GM12878 (cell line): ENCODE measurements at regions not wholly inside any gene's neighbourhood (a gene's known extent, or its start where the extent isn't known, plus 50 kb on each side); places are given as distances from the start of the nearest gene placed in this dataset.

Source experiments
- ATAC-seq: fragments of 200-7000 bp; cut with Tn5 transposase; 3 replicates; pipeline ENCODE4 v1.9.1; 2020; ENCODE audit warnings: mild to moderate bottlenecking, moderate library complexity
- BruUV-seq: library from RNA; stranded (reverse); fragments of 400-500 nt; replicated peaks from 2 replicates; lab custom pipeline; 2021; lab: Mats Ljungman, UMichigan
- CTCF ChIA-PET: fragments of 300-600 bp; sonication (Branson Sonifier 250); formaldehyde crosslinking; extraction: SDS; loops from one replicate; lab custom pipeline; 2021; ENCODE audit warnings: inconsistent platforms; lab: Yijun Ruan, JAX
- POLR2A ChIA-PET: fragments of 350-600 bp; formaldehyde crosslinking; extraction: SDS; loops from one replicate; lab custom pipeline; 2021; ENCODE audit warnings: inconsistent platforms; lab: Charles Lee
- RAD21 ChIA-PET: fragments of 300-600 bp; sonication (Branson Sonifier 250); formaldehyde crosslinking; loops from one replicate; lab custom pipeline; 2023; ENCODE audit warnings: antibody characterized with exemption; ENCODE audit not compliant: unreplicated experiment; lab: Charles Lee
- SMC1A ChIA-PET: fragments of 300-600 bp; sonication (Branson Sonifier 250); formaldehyde crosslinking; loops from one replicate; lab custom pipeline; 2023; ENCODE audit not compliant: unreplicated experiment, uncharacterized antibody; lab: Charles Lee
- DNase-seq: peaks from one replicate; pipeline ENCODE4 v3.0.0-alpha.2; 2011; ENCODE audit warnings: low read depth, low spot score
- FAIRE-seq: peaks from 3 replicates; lab custom pipeline; 2011; peaks lifted over from hg19 to GRCh38; lab: Jason Lieb, UNC
- H2AFZ ChIP-seq: 2 replicates; pipeline ENCODE4 v1.6.0; 2011; ENCODE audit warnings: low read depth, low read length, control low read depth; ENCODE audit not compliant: control insufficient read depth
- H3K27ac ChIP-seq: 2 replicates; pipeline ENCODE4 v1.5.1; 2011; ENCODE audit warnings: control low read depth; ENCODE audit not compliant: control insufficient read depth, insufficient read depth
- H3K27me3 ChIP-seq, 2 experiments: replicated peaks in 1 of 2; 2 replicates each; pipeline versions ENCODE4 v1.6.0 to v1.6.1; 2011; ENCODE audit warnings: low read length in 1 of 2; ENCODE audit not compliant: control insufficient read depth in 2 of 2, insufficient read depth in 2 of 2
- H3K36me3 ChIP-seq, 2 experiments: 2 replicates each; pipeline ENCODE4 v1.5.1; 2011; ENCODE audit warnings: low read length in 1 of 2; ENCODE audit not compliant: control insufficient read depth in 2 of 2, insufficient read depth in 2 of 2
- H3K4me1 ChIP-seq: 2 replicates; pipeline ENCODE4 v1.6.1; 2011; ENCODE audit warnings: mild to moderate bottlenecking, low read length, moderate library complexity, mixed read lengths; ENCODE audit not compliant: control insufficient read depth, insufficient read depth
- H3K4me2 ChIP-seq: 2 replicates; pipeline ENCODE4 v1.6.0; 2011; ENCODE audit warnings: control low read depth; ENCODE audit not compliant: control insufficient read depth, insufficient read depth
- H3K4me3 ChIP-seq: fragments of 200-600 bp; sonication (generic); 2 replicates; pipeline ENCODE4 v1.5.1; 2016
- H3K79me2 ChIP-seq: 2 replicates; pipeline ENCODE4 v1.6.0; 2011; ENCODE audit warnings: low read length; ENCODE audit not compliant: control insufficient read depth, insufficient read depth
- H3K9ac ChIP-seq: 2 replicates; pipeline ENCODE4 v1.8.0; 2011; ENCODE audit warnings: low read length, control low read depth, mixed read lengths; ENCODE audit not compliant: control insufficient read depth, insufficient read depth
- H3K9me3 ChIP-seq: replicated peaks from 3 replicates; pipeline ENCODE4 v1.5.1; 2011; ENCODE audit warnings: mild to moderate bottlenecking, low read length; ENCODE audit not compliant: control insufficient read depth, insufficient read depth
- H4K20me1 ChIP-seq: 2 replicates; pipeline ENCODE4 v1.6.0; 2011; ENCODE audit not compliant: control insufficient read depth, insufficient read depth
- BHLHE40 ChIP-seq, 2 experiments: fragments of 450-650 bp in 1 of 2; IDR thresholded peaks; 2 replicates each; pipeline ENCODE4 v1.6.1; 2011 to 2017; ENCODE audit warnings: low read depth in 2 of 2, borderline replicate concordance in 1 of 2, improper control_type of control experiment in 1 of 2, low read length in 1 of 2, mild to moderate bottlenecking in 1 of 2
- CBX5 ChIP-seq: sonication (generic); IDR thresholded peaks from 2 replicates; pipeline ENCODE4 v1.6.1; 2016; ENCODE audit warnings: low read depth, moderate library complexity, mild to moderate bottlenecking, inconsistent platforms
- CUX1 ChIP-seq: IDR thresholded peaks from 2 replicates; pipeline ENCODE4 v1.6.1; 2012; ENCODE audit warnings: improper control_type of control experiment, low read depth, low read length; ENCODE audit not compliant: insufficient replicate concordance
- EGR1 ChIP-seq, 2 experiments: IDR thresholded peaks; 1 replicate in 1 of 2; 2 replicates in 1 of 2; pipeline ENCODE4 v1.6.1; 2011 to 2012; ENCODE audit warnings: low read depth in 2 of 2, low read length in 2 of 2, borderline replicate concordance in 1 of 2, mild to moderate bottlenecking in 1 of 2, moderate library complexity in 1 of 2
- EP300 ChIP-seq, 2 experiments: fragments of 150-350 bp in 1 of 2; IDR thresholded peaks; 2 replicates each; pipeline ENCODE4 v1.6.1; 2011 to 2012; ENCODE audit warnings: low read depth in 2 of 2, low read length in 2 of 2, borderline replicate concordance in 1 of 2, improper control_type of control experiment in 1 of 2, inconsistent platforms in 1 of 2; ENCODE audit not compliant: control insufficient read depth in 1 of 2
- NKRF ChIP-seq: fragments of 450-650 bp; conservative IDR thresholded peaks from 2 replicates; pipeline ENCODE4 v1.6.1; 2017; ENCODE audit warnings: mild to moderate bottlenecking, moderate library complexity
- SIX5 ChIP-seq: IDR thresholded peaks from 2 replicates; pipeline ENCODE4 v1.6.1; 2011; ENCODE audit warnings: mild to moderate bottlenecking, low read depth, low read length, moderate library complexity; ENCODE audit not compliant: severe bottlenecking
- SMAD1 ChIP-seq: fragments of 450-650 bp; IDR thresholded peaks from 2 replicates; pipeline ENCODE4 v1.6.1; 2018; ENCODE audit warnings: mild to moderate bottlenecking, low read depth; ENCODE audit not compliant: partially characterized antibody
- WGBS: methylation state at CpG from one replicate; pipeline ENCODE4 v1.1.6; 2016; ENCODE audit warnings: low lambda C conversion rate; ENCODE audit not compliant: insufficient replicate concordance, insufficient coverage; ENCODE audit errors: missing lambda C conversion rate; 5-methylcytosine and 5-hydroxymethylcytosine counted together
- in situ Hi-C: fragments of 300-500 bp; cut with MboI; formaldehyde crosslinking; loops from 9 replicates; pipeline ENCODE4 v1.14.3; 2018; ENCODE audit warnings: mixed read lengths
- intact Hi-C: fragments of 100-400 bp; cut with micrococcal nuclease; formaldehyde crosslinking; loops from one replicate; pipeline ENCODE4 v1.14.2; 2022; ENCODE audit not compliant: unreplicated experiment

GRCh38 chr6:170100046-170100445 lies 190.8 kb downstream of the DLL1 start:
- WGBS: 69% methylated on average over 6 of the region's 8 CpGs
- TF ChIP-seq SMAD1 (no peak), EGR1 (IDR thresholded peaks at IDR 0.05; ENCODE audit: borderline replicate concordance in 1 of 2, low read depth in 2 of 2, low read length in 2 of 2) (no peak)
- H3K36me3 ChIP-seq: no peaks in the 10 kb centered on the region
- in situ Hi-C loops: no loop called here
- CTCF ChIA-PET: no interaction called here
- intact Hi-C loops: no loop called here
- no peak overlapping the region for H3K9ac ChIP-seq
- SMC1A ChIA-PET: no interaction called here
- H3K27me3 ChIP-seq: no peaks in the 10 kb centered on the region
- no peak overlapping the region for H3K4me3 ChIP-seq
- FAIRE-seq: no peak
- no peak overlapping the region for H3K4me2 ChIP-seq
- no peak overlapping the region for H3K27ac ChIP-seq
- H3K4me1 ChIP-seq: peaks cover 9% of the 10 kb centered on the region; the same call in 1 of the 2 replicates
- RAD21 ChIA-PET: no interaction called here
- POLR2A ChIA-PET: no interaction called here
- BruUV-seq: no TSS peak
- H2AFZ ChIP-seq: no peak overlapping the region
- no peaks in the 10 kb centered on the region for H4K20me1 ChIP-seq
- no peak for ATAC-seq
- no peaks in the 10 kb centered on the region; the same call in 2 of the 3 replicates for H3K9me3 ChIP-seq
- H3K79me2 ChIP-seq: no peaks in the 10 kb centered on the region
- no peak for DNase-seq

GRCh38 chr6:170099387-170099786 lies 191.5 kb downstream of the DLL1 start:
- 58% methylated on average over 11 of the region's 11 CpGs for WGBS
- no peak for FAIRE-seq
- CTCF ChIA-PET: no interaction called here
- TF ChIP-seq NKRF (no peak), SIX5 (no peak), CBX5 (no peak), EP300 (IDR thresholded peaks at IDR 0.05; ENCODE audit: borderline replicate concordance in 1 of 2, control insufficient read depth in 1 of 2, low read depth in 2 of 2, low read length in 2 of 2) (no peak), CUX1 (no peak), BHLHE40 (IDR thresholded peaks at IDR 0.05; ENCODE audit: borderline replicate concordance in 1 of 2, low read depth in 2 of 2, low read length in 1 of 2) (no peak)

More at GRCh38 chr6:170099387-170099786, 191.5 kb downstream of the DLL1 start:
- DNase-seq (no peak), ATAC-seq (no peak)
- ChIA-PET SMC1A (no interaction called here), RAD21 (no interaction called here), POLR2A (no interaction called here)
- H2AFZ ChIP-seq: no peak overlapping the region
- peaks cover 9% of the 10 kb centered on the region; the same call in 1 of the 2 replicates for H3K4me1 ChIP-seq
- no peaks in the 10 kb centered on the region for H4K20me1 ChIP-seq
- H3K9ac ChIP-seq: no peak overlapping the region
- no TSS peak for BruUV-seq
- no peak overlapping the region for H3K27ac ChIP-seq
- no peaks in the 10 kb centered on the region for H3K79me2 ChIP-seq
- no peaks in the 10 kb centered on the region for H3K36me3 ChIP-seq
- in situ Hi-C loops (no loop called here), intact Hi-C loops (no loop called here)
- no peak overlapping the region for H3K4me3 ChIP-seq
- no peaks in the 10 kb centered on the region; the same call in 2 of the 3 replicates for H3K9me3 ChIP-seq
- H3K4me2 ChIP-seq: no peak overlapping the region
- no peaks in the 10 kb centered on the region for H3K27me3 ChIP-seq
